Stimulated activated CD4-positive, alpha-beta T cell treated with anti-CD3 and anti-CD28 coated beads, Interleukin-1b, Interleukin-23, amount 100 ng/mL, for 24 hours (primary cell): ENCODE measurements at regions not wholly inside any gene's neighbourhood (a gene's known extent, or its start where the extent isn't known, plus 50 kb on each side); places are given as distances from the start of the nearest gene placed in this dataset.
"Not testable (repeated sequence)": the region's sequence is repeated elsewhere in the genome, so short reads cannot be mapped to it uniquely, and the experiment has no call there.

Experiments
- DNase-seq, 4 experiments: peaks; one replicate each; pipeline ENCODE4 v3.0.0-alpha.2; 2020; ENCODE audit warnings: low read depth in 4 of 4, low spot score in 1 of 4

DNA sequence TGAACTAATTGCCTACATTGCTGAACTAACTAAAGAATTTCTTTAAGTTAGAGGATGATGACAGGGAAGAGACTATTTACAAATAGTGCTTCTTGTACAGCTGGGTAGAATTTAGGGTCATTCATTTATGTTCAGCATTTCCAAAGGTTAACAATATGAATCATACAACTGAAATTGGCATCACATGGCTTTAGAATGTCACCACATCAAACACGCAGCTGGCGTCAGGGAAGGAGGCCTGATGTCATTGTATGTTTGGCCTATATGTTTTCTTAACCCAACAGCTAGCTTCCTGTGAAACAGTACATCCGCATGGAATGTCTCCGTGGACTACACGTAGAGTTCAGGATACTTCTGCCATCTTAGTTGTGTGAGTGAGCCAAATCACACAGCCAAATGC lies 99.0 kb upstream of the TNFSF11 start:
- no peak for DNase-seq

DNA sequence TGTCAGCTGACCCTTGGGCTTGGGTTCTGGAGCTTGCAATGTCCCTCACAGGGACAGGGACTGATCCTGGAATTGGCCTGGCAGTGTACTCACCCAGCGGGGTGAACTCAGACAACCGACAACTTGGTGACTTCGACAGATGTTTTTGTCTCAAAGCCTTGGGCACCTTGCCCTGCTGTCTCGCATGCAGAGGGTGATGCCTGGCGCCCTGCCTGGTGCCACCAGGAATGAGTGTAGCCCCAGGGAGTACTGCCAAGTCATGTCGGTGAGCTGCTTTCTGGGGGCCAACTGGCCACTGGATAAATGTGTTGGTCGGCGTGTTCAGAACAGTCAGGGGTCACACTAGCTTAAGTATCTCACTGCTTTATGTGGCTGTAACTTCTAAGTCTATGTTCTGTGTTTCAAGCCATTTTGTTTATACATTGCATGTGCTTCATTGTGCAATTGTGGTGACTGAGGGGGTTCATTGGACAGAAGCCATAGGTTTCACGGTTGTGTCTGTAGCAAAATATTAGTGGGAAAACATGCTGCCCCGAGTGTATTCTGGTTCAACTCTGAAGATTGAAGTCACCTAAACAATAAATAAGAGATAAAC lies 96.3 kb upstream of the TNFSF11 start:
- DNase-seq: no peak

DNA sequence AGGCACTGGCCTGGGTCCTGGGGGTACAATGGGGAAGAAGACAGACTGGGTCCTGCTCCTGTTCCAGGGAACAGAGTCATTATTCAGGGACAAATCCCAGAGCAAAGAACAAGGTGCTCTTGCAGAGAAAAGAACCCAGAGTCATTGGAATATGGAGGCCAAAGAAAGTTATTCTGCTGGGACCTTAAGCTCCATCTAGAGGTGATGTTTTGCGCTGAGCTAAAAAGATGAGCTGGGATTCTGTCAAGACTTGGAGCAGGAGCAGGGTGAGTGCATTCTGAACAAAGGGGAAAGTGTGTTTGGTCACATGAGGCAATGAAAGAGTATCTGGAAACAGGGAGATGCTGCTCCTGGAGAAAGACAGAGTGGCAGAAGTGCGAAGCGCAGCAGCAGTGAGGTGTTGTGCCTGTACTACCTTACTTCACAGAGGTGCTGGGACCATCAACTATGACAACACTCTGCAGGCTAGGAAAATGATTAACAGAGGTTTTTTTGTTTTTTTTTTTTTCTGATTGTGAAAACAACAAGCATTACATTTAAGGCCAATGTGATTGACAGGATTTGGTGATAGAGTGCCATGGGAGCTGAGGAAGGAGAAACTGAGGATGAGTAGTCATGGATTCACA lies 95.3 kb upstream of the TNFSF11 start:
- DNase-seq: no peak

DNA sequence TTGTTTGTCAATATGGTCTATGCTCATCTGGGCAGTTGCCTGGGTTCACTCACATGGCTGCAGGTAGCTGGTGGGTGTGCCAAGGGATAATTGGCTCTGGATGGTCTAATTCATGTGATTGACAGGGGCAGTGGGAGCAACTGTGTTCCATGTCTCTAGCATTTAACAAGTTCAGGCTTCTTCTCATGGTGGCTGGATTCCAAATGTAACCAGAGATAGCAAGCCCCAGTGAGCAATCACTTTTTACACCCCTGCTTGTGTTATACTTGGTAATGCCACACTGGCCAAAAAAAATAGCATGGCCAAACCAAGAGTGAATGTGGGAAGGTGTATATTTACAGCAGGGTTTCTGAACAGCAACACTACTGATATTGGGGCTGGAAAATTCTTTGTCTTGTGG lies 89.6 kb upstream of the TNFSF11 start:
- no peak for DNase-seq

DNA sequence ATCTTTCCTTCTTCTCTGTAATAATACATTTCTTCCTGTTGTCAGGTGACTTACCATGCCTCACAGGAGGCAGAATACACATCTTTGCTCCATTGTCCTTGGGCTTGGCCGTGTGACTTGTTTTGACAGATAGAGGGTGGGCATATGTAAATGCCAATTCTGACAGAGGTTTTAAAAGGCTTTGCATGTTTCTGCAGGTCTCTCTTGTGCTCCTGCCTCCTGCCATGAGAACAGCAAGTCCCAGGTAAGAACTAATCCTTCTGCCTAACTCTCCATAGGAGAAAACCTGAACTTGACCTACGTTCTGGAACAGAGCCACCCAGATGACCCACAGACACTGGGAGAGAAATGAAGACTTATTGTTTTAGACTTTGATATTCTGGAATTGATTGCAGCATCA lies 88.7 kb upstream of the TNFSF11 start:
- no peak for DNase-seq

DNA sequence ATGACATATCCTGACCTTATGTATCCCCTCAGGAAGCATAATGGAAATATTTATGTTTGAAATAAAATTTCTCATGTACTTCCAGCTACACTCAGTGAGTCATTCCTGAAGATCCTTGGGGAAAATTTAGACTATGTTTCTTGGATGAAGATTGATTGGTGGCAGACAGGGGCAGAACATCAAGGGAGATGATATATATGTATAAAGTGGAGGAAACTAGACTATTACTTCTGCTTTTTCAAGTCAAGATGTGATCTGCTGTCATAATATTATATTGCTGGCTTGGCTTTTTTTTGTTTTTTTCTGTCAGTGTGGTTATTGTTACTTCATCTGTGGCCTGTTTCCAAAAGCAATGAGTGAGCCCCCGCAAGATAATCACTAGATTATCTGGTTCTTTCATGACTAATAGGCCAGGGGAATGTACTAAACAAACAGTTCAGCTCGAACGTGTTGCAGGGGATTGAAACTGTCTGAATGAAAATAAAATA lies 87.2 kb upstream of the TNFSF11 start:
- DNase-seq: no peak

DNA sequence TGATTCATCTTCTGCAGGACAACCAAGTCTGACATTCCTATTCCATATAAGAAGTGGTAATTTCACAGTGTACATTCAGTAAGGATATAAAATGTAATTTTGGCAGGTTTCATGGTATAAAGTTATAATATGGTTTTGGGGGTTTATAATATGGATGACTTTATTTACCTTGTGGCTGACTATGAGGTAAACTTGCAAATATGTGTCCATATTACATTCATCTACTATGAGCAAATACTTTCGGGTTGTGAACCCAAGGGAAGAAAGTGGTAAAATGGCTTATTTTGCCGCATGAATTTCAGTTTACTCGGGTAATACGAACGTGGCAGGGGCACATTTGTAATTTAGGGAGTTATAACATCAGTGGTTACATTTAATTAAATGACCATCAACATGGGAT lies 86.7 kb upstream of the TNFSF11 start:
- no peak for DNase-seq

DNA sequence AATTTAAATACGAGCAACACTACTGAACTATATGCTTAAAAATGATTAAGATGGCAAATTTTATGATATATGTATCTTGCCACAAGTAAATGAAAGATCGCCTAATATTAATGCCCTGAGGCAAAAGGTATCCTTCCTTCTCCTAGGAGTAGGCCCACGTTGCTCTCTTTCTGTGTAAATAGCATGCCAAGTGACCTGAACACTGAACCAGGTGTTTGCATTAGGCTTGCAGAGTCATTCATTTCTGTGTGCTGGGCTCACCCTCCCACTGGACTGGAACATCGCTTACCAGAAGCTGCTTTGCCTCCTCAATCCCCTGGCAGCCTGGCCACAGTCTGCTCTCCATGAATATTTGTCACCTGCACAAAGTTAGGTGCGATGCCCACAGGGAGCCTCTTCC lies 83.3 kb upstream of the TNFSF11 start:
- no peak for DNase-seq

DNA sequence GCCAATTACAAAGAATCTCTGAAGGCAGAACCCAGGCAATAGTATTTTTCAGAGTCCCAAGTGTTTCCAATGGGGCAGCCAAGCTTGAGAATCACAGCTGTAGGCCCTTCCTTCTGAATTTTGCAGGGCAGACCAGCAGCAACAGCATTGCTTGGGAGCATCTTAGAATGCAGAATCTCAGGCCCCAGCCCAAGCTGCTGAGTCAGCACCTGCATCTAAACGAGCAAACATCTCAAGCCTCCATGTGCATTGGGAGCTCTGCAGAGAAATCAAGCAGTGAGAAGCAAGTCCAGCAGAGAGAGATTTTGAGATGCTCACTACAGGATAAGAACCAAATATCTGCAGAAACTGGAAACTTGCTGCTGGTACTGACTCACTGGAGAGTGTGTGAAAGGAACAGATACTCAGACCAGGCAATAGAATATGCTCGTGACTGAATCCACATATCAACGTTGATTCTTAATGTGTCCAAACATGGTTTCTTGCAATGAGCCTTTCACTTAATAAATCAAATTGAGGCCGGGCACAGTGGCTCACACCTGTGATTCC lies 81.5 kb upstream of the TNFSF11 start:
- DNase-seq: no peak

DNA sequence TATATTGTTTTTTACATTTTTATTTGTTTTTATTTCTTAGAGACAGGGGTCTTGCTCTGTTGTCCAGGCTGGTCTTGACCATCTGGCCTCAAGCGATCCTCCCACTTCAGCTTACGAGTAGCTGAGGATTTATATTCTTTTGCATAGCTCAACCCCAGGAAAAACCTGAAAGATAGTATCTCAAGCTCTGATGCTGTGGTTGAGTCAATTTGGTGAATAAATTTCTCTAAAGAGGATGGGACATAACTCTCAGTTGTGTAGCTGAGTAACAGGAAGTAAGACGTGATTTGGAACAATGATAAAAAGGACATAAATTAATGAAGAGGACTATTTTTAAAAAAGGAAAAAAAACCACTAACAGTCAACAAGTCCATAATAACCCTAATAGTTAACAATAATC lies 79.8 kb upstream of the TNFSF11 start:
- no peak for DNase-seq

DNA sequence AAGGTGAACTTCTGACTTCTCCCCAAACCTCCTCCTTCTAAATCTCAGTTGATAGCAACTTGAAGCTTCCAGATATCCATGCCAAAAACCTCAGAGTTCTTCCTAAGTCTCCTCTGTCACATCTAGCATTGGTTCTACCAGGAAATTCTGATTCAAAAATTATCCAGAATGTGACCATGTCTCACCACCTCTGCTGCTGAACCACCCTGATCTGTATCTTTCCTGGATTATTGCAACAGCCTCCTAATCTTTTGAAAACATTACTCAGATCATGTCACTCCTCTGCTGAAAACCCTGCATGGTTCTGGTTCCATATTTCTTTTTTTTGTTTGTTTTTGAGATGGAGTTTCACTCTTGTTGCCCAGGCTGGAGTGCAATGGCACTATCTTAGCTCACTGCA lies 78.7 kb upstream of the TNFSF11 start:
- DNase-seq: no peak

DNA sequence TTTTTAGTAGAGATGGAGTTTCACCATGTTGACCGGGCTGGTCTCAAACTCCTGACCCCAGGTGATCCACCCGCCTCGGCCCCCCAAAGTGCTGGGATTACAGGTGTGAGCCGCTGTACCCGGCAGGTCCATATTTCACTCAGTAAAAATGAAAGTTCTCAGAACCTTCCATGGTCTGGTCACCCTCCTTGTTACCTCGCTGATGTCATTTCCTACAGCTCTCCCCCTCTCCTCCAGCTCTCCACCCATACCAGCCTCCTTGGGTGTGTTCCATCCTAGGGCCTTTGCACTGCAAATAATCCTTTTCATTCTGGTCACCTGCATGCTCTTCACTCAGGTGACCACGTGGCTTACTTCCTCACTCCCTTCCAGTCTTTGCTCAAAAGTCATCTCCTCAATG lies 78.2 kb upstream of the TNFSF11 start:
- no peak for DNase-seq

DNA sequence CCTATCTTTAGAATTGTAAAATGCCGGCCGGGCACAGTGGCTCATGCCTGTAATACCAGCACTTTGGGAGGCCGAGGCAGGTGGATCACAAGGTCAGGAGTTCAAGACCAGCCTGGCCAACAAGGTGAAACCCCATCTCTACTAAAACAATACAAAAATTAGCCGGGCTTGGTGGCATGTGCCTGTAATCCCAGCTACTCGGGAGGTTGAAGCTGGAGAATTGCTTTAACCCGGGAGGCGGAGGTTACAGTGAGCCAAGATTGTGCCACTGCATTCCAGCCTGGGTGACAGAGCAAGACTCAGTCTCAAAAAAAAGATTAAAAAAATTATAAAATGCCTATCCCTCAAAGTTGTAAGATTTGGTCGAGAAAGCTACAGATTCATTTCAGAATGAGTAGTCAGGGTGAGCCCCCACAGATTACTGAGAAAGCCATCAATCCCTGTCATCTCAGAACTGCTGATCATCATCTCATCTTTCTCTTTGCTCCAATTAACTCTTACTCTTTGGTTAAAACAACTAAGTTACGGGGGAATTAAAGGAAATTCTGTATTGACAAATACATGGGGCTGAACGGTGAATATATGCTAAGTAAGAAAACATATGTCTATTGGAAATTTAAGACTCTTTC lies 76.9 kb upstream of the TNFSF11 start:
- not testable (repeated sequence) for DNase-seq

DNA sequence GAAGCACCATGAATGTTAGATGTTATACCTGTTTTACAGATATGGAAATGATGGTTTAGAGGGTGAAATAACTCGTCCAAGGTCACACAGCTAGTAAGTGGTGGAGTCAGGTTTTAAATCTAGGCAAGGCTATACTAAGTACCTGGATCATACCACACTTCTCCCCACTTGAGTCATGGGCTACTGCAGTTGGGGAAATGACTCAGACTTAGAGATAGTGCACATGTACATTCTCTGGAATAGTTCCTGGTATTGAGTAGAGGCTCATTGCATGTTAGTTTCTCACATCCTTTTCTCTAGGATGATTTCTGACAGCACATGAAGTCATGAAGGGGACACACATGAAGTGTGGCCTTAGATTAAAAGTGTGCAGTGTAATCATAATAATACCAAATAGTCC lies 76.2 kb upstream of the TNFSF11 start:
- DNase-seq: no peak

DNA sequence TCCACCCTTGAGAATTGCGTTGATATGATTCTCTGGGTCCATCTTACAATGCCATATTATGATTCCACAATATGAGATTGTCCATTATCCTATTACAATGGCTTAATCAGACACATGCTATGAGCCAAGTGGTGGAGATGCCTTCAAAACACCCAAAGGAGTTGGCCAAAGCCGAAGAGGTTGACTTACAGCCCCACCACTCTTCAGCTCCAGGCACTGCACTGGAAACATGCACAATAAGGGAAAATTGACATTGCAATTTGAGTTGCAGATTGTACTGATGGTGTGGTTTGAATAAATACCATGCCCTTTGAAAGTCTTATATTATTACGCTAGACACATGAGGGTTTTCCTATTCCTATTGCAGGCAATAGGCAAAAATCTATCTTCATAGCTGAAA lies 75.4 kb upstream of the TNFSF11 start:
- no peak for DNase-seq
